KG1 (cell line): ENCODE measurements at regions not wholly inside any gene's neighbourhood (a gene's known extent, or its start where the extent isn't known, plus 50 kb on each side); places are given as distances from the start of the nearest gene placed in this dataset.
"Not testable (repeated sequence)": the region's sequence is repeated elsewhere in the genome, so short reads cannot be mapped to it uniquely, and the experiment has no call there.

ENCODE experiments used
- DNase-seq: peaks from one replicate; lab custom pipeline; 2025; lab: John Stamatoyannopoulos, UW

DNA sequence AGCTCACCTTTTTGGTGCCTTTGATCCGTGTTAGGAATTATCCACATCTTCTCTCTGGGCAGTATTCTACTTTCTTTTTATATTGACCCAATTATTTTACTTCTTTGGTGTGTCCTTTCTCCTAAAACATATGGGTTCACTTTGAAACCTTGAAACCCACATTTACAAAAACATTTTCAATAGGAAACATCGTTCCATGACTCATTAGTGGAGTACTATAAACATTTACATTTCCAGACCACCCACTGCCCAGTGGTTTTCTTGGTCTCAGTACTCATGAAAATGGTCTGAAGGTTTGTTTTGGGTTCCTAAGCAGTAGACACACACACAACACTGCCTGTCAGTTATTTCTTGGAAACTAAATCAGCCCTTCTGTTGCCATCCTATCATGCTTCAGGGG, 111.7 kb upstream of the LPCAT1 start:
- DNase-seq = not testable (repeated sequence)

DNA sequence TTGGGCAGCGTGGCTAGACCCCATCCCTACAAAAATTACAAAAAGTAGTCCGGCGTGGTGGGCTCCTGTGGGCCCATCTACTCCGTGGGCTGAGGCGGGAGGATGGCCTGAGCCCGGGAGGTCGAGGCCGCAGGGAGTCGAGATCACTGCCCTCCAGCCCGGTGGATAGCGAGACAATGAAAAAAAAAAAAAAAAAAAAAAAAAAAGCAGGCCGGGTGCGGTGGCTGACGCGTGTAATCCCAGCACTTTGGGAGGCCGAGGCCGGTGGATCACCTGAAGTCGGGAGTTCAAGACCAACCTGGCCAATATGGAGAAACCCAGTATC, 110.5 kb upstream of the LPCAT1 start:
- DNase-seq = no peak

DNA sequence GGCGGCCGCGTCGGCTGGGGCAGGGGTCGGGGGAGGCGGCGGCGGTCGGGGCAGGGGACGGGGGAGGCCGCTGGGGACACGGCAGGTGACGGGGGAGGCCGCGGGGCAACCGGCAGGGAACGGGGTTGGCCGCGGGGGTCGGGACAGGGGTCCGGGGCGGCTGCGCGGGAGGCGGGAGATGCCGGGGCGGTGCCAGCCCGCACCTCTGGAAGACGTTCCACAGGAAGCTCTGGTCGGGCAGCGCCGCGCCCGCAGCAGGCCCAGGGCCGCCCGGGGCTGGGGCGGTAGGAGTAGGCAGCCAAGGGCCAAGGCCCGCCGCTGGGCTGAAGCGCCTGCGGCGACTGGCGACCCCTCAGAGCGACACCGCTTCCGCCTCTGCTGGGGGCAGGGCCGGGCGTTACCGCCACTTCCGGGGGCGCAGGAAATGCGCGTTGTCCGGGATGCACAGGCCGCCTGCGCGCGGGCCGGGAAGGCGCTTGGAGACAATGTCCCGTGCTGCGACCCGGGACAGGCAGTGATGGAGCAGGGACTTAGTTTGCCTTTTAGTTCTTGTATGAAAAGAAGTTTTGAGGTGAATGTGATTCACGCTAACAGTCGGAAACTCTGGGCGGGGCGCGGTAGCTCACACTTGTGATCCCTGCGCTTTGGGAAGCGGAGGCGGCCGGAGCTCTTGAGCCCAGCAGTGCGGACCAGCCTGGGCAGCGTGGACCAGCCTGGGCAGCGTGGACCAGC, 110.0 kb upstream of the LPCAT1 start:
- peak; percentile 18 for DNase-seq

DNA sequence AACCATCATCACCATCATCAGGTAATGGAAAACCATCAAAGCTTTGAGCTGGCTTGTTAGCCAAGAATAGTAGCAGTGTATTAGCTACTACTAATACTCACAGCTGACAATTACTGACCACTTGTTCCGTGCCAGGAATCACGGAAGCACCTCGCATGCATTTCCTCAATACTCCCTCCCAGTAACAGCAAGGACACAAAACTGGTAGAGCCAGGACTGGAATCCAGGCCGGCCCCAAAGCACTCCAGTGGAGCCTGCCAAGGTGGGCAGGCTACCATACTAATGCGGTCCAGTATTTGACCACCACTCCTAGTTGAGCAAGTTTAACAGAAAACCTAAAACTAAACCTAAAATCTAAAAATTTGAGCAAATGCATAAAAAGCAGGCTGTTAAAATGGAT, 107.2 kb upstream of the LPCAT1 start:
- DNase-seq = not testable (repeated sequence)

DNA sequence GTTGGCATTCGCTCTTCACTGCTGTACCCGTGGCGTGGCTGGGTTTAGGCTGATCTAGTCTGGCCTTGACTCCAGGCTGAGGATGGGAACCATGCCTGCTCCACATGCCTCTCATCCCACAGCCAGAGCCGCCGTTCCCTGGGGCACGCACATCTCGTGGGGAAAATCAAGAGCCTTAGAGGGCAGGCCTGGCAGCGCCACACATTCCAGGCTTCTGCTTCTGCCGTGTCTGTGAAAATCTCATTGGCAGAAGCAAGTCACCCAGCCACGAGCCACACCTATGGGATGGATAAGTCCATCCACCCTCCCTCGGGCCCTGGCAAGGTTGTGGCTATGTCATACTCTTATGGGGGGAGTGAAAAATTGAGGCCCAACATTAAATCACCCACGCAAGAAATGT, 102.6 kb upstream of the LPCAT1 start:
- not testable (repeated sequence) for DNase-seq

DNA sequence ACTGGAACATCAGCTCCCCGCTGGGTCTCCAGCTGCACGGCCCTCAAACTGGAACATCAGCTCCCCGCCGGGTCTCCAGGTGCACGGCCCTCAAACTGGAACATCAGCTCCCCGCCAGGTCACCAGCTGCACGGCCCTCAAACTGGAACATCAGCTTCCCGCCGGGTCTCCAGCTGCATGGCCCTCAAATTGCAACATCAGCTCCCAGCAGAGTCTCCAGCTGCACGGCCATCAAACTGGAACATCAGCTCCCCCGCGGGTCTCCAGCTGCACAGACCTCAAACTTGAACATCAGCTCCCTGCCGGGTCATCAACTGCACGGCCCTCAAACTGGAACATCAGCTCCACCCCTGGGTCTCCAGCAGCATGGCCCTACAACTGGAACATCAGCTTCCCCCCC, 95.8 kb upstream of the LPCAT1 start:
- DNase-seq = not testable (repeated sequence)

DNA sequence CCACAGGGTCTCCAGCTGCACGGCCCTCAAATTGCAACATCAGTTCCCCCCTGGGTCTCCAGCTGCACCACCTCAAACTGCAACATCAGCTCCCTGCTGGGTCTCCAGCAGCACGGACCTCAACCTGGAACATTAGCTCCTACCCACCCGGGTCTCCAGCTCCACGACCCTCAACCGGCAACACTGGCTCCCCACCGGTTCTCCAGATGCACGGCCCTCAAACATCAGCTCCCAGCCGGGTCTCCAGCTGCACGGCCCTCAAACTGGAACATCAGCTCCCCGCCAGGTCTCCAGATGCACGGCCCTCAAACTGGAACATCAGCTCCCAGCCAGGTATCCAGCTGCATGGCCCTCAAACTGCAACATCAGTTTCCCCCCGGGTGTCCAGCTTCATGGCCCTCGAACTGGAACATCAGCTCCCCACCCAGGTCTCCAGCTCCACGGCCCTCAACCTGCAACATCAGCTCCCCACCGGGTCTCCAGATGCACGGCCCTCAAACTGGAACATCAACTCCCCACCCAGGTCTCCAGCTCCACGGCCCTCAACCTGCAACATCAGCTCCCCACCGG, 94.6 kb upstream of the LPCAT1 start:
- not testable (repeated sequence) for DNase-seq

DNA sequence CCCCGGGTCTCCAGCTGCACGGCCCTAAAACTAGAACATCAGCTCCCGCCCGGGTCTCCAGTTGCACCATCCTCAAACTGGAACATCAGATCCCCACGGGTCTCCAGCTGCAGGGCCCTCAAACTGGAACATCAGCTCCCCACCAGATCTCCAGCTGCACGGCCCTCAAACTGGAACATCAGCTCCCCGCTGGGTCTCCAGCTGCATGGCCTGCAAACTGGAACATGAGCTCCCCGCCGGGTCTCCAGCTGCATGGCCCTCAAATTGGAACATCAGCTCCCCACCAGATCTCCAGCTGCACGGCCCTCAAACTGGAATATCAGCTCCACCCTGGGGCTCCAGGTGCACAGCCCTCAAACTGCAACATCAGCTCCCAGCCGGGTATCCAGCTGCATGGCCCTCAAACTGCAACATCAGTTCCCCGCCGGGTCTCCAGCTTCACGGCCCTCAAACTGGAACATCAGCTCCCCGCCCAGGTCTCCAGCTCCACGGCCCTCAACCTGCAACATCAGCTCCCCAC, 93.5 kb upstream of the LPCAT1 start:
- not testable (repeated sequence) for DNase-seq

DNA sequence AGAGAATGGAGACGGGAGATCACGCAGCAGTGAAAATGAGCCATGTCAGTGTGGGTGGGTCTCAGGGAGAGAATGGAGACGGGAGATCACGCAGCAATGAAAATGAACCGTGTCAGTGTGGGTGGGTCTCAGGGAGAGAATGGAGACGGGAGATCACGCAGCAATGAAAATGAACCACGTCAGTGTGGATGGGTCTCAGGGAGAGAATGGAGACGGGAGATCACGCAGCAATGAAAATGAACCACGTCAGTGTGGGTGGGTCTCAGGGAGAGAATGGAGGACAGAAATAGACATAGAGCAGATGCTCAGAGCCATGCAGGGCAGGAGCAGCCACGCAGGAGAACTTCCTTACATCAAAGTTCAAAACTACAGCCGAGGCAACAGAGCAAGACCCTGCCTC, 89.8 kb upstream of the LPCAT1 start:
- not testable (repeated sequence) for DNase-seq

DNA sequence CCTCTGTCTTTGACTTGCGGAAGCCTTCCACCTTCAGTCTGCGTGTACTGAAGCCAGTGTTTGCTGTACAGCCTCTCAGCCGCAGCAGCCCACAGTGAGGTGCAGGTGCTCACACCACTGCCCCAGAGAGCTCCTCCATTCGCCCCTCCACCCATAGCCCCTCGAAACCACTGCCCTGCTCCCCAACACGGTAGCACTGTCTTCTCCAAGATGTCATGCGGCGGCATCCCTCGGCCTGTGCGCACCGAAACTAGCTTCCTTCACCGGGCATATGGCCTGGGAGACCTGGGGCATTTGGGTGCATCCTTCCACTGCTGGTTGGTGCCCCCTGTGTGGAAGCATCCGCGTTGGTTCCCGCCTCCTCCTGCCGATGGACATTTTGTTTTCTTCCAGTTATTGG, 86.8 kb upstream of the LPCAT1 start:
- not testable (repeated sequence) for DNase-seq

DNA sequence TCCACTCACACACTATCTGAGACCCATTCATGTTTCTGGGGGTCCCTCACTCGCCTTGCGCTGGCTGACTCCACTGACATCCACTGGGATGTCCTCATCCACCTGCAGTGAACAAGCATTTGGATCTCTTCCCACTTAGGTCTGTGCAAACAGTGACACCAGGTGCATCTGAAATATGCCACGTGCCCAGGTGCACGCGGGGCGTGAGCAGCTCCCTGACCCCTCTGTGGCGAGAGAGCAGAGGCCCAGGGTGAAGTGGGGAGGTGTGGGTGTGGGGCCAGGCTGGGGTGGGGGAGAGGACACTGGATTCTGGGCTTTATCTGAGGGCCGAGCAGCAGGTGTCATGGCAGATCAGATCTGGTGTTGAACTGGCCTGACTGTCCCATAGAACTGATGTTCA, 85.4 kb upstream of the LPCAT1 start:
- DNase-seq = not testable (repeated sequence)

DNA sequence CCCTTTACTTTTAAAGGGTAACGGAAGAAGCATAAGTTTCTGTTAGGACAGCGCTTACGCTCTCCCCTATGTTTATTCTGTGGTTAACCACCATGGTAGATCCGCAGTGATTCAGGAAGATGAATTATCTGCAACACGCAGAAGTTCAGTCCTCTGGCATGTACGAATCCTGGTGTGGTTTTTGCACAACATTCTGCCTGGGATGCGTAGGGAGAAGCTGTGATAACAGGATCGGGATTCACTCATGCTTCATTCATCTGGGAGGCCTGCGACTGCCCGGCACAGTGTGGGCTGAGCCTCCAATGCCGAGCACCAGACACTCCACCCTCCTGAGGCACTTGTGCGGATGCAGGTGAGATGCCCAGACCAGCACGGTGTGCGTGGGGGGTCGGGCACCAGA, 84.6 kb upstream of the LPCAT1 start:
- DNase-seq = not testable (repeated sequence)

DNA sequence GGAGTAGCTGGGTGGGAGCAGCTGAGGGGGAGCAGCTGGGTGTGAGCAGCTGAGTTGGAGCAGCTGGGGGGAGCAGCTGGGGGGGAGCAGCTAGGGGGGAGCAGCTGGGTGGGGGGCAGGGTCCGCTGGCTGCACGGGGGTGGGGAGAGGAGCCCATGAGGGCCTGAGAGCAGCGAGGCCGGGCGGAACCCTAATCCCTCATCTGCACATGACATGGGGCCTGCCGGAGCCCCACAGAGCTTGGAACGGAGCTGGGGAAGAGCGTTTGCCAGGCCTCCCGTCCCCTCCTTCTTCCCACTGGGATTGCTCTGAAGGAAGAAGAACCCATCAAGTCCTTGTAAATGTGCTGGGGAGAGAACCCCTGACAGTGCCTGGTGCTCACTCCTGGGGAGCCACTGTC, 83.2 kb upstream of the LPCAT1 start:
- not testable (repeated sequence) for DNase-seq

DNA sequence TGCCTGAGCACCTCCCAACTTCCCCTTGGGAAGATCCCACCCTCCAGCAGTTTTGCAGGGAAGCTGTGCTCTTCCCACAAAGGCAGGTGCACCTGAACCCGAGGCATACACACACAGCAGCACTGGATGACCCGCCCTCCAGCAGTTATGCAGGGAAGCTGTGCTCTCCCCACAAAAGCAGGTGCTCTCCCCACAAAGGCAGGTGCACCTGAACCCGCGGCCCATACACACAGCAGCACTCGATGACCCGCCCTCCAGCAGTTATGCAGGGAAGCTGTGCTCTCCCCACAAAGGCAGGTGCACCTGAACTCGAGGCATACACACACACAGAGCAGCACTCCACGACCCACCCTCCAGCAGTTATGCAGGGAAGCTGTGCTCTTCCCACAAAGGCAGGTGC, 80.2 kb upstream of the LPCAT1 start:
- not testable (repeated sequence) for DNase-seq

DNA sequence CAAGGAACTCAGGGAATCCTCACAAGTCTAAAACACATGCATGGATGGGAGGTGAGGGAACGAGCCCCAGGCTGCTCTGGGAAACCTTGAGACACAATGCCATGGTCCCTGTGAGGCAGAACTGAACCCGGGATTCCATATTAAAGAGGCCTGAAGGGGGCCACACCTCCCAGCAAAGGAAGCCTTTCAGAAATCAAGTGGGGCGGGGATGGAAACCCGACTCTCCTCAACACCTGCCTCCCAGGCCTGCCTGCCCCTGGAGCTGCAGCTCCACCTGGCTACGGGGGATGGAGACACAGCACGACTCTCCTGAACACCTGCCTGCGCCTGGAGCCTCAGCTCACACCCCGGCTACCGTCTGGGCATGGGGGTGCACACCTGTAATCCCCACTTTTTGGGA, 77.8 kb upstream of the LPCAT1 start:
- DNase-seq = not testable (repeated sequence)

DNA sequence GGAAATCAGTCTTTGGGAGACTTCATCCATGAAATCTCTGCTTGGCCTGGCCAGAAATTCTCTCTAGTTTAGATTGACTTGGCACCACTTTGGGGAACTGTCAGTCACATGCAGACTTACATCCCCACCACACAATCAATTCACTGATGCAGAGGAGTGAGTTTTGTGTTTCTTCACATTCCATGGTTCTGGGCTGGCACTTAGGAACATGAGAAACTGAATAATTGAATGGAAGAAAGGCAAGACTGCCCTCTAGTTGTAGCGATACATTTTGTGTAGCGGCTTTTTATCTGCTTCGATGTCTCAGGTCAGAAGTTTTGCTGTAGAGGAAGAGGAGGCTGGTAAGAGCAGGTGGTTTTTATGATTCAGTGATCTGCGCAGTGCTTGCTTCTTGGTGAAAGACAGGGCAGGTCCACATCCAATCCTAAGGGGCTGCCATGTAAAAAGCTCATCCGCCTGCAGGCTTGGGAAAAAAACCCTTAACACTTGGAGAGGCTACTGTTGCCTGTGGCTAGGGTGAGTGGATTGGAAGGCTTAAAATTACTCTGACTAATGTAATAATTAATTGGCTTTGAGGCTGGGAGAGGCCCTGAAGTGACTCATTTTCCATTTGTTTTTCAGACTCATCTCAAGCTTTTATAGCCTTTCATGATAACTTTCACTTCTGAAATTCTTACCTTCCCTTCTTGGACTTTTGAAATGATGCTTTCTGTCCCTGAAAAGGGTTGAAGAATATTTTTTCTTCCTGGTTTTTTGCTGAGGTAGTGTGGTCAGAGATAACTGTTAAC, 75.4 kb upstream of the LPCAT1 start:
- not testable (repeated sequence) for DNase-seq

DNA sequence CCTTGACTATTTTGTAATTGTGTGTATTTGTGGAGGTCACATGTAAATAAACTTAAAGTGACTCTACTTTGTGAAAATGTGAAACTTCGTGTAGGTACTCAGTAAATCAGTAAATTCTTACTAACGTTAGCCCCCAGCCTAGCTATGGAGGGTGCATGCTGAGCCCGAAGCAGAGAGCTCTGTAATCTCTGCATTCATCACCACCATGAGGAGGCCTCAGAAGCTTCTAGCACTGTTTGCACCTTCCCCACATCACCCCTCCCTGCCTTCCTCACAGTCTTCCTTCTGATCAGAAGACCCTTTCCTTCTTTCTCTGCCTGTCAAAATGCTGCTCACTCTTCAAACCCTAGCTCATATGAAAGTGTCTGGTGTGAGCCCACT, 73.3 kb upstream of the LPCAT1 start:
- DNase-seq = not testable (repeated sequence)

DNA sequence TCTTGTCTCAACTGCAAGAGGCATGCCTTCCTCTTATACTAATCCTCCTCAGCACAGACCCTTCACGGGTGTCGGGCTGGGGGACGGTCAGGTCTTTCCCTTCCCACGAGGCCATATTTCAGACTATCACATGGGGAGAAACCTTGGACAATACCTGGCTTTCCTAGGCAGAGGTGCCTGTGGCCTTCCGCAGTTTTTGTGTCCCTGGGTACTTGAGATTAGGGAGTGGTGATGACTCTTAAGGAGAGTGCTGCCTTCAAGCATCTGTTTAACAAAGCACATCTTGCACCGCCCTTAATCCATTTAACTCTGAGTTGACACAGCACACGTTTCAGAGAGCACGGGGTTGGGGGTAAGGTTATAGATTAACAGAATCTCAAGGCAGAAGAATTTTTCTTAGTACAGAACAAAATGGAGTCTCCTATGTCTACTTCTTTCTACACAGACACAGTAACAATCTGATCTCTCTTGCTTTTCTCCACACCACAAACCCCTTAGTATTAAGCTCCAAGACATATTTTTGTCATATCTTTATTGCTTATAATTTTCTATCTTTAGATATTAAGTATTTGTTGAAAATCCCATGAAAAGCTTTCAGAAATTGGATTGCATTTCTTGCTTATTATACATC, 72.8 kb upstream of the LPCAT1 start:
- DNase-seq = not testable (repeated sequence)

DNA sequence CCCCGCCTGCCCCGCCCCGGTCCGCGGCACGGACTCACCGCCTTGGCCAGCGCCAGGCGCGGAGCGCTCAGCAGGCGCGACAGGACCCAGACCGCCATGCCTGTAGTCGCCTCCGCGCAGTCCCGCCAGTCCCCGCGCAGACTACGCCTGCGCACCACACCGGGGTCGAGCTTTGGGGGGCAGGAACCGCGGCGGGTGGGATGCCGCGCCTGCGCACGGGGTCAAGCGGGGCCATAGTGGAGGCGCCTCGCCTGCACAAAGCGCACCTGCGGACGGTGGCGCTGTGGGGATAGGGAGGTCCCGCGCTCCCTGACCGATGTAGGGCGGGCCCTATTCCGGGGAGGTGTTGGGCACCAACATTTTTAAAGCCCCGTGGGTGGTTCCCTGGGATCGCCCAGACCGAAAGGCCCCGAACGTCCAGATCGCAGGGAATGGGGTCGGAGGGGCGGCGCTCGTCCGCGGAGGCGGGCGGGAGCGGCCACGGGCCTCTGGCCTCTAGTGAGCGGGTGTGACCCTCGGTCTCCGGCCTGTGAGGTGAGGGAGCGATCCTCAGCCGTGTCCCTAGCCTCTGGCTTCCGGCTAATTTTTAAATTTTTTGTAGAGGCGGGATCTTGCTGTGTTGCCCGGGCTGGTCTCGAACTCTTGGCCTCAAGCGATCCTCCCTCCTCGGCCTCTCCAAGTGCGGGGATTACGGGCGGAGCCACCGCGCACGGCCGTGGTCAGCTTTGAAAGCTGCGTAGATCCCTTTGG, 70.8 kb upstream of the LPCAT1 start:
- DNase-seq = peak; percentile 17

DNA sequence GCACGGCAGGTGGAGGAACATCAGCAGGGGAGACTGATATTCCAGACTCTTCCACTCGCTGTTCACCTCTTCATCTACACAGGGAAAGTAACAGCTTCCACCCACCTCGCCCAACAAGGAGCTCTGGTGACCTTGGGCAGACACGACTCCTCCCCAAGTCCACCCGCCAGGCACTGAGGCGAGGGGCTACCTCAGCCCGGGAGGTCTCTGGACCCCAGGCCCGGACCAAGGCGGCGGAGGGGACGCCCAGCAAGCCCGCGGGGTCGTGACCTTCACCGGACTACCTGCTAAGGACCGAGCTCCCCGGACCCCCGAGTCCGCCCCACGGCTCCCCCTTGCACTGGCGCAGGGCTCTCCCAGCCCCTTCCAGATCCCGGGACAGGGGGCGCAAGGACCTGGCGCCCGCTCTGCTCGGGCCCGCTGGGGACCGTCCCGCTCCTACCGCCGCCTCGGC, 70.2 kb upstream of the LPCAT1 start:
- no peak for DNase-seq

DNA sequence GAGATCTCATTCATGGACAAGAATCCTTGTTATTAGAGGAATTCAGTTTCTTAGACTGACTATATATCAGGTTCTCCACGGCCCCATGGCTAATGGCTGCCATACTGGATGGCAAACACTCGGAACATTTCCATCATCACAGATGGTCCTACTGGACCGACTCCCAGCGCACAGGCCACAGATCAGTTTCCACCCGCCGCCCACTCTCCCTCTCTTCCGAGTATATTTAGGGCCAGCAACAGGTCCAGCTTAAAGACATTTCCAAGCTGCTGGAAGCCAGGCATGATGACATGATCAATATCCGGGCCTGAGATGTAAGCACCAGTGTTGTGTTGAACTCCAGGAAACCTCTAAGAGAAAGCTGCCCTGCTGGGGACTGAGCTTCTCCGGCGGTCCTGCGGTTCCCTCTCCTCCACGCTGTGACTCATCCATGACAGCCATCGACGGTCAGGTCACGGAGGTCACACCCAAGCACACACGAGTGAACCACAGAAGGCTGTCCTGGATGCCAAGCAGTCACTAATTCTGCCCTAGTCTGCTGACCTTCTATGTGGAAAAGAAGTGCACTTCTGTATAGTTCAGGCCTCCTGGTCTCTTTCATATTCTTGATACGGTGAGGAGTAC, 64.4 kb upstream of the LPCAT1 start:
- not testable (repeated sequence) for DNase-seq
